HEK293T (cell line): ENCODE measurements at regions not wholly inside any gene's neighbourhood (a gene's known extent, or its start where the extent isn't known, plus 50 kb on each side); places are given as distances from the start of the nearest gene placed in this dataset.

Source experiments
- ARNT ChIP-seq: fragments of 450-650 bp; IDR thresholded peaks from 2 replicates; pipeline ENCODE4 v1.6.1; 2017; ENCODE audit warnings: mild to moderate bottlenecking
- BHLHE40 ChIP-seq: fragments of 450-650 bp; IDR thresholded peaks from 2 replicates; pipeline ENCODE4 v1.6.1; 2016; ENCODE audit warnings: mild to moderate bottlenecking, moderate library complexity, borderline replicate concordance
- ELF4 ChIP-seq: fragments of 450-650 bp; IDR thresholded peaks from 2 replicates; pipeline ENCODE4 v1.6.1; 2017; ENCODE audit warnings: antibody characterized with exemption
- FOXK2 ChIP-seq: fragments of 450-650 bp; IDR thresholded peaks from 2 replicates; pipeline ENCODE4 v1.6.1; 2016; ENCODE audit warnings: mild to moderate bottlenecking
- FOXM1 ChIP-seq: fragments of 450-650 bp; IDR thresholded peaks from 2 replicates; pipeline ENCODE4 v1.6.1; 2017; ENCODE audit warnings: mild to moderate bottlenecking, borderline replicate concordance
- HDGF ChIP-seq: fragments of 450-650 bp; IDR thresholded peaks from 2 replicates; pipeline ENCODE4 v1.6.1; 2017; ENCODE audit warnings: antibody characterized with exemption, borderline replicate concordance
- L3MBTL2 ChIP-seq: fragments of 450-650 bp; conservative IDR thresholded peaks from 2 replicates; pipeline ENCODE4 v1.6.1; 2016; ENCODE audit warnings: mild to moderate bottlenecking
- SP1 ChIP-seq: fragments of 450-650 bp; IDR thresholded peaks from 2 replicates; pipeline ENCODE4 v1.6.1; 2017
- SUZ12 ChIP-seq: fragments of 450-650 bp; IDR thresholded peaks from 2 replicates; pipeline ENCODE4 v1.6.1; 2016; ENCODE audit warnings: mild to moderate bottlenecking
- ZNF384 ChIP-seq: fragments of 450-650 bp; IDR thresholded peaks from 2 replicates; pipeline ENCODE4 v1.6.1; 2016

DNA sequence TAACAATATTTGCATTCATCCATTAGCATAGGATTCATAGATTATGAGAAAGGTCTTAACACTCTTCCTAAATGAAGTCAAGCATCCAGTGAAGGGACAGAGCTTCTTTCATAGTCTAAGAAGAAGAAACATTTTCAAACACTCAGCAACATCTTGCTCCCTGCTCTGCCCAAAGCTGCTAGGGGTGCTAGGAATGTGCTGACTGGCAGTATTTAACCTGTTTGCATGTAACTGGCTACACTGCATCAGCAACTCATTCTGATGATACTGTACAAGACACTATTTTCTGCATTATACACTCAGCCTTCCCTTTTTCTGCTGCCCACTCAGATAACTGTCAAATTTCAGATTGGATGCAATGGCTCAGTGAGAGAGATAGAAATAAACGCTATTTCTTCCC, 495.1 kb upstream of the ARID1B start:
- TF ChIP-seq BHLHE40 (no peak), ARNT (no peak), SP1 (no peak), L3MBTL2 (no peak), HDGF (no peak), ZNF384 (no peak), FOXM1 (no peak), FOXK2 (no peak), SUZ12 (no peak), ELF4 (no peak)
